H9 (cell line): ENCODE measurements at regions not wholly inside any gene's neighbourhood (a gene's known extent, or its start where the extent isn't known, plus 50 kb on each side); places are given as distances from the start of the nearest gene placed in this dataset.

ENCODE experiments used
- DNase-seq: peaks from one replicate; pipeline ENCODE4 v3.0.0-alpha.2; 2017
- H2AFZ ChIP-seq: one replicate; pipeline ENCODE4 v1.6.1; 2013; ENCODE audit warnings: mild to moderate bottlenecking, low read length, control low read depth, moderate library complexity
- H2AK5ac ChIP-seq: 2 replicates; pipeline ENCODE4 v1.6.1; 2013; ENCODE audit warnings: low read length, control low read depth, mixed read lengths; ENCODE audit not compliant: insufficient read length
- H2BK120ac ChIP-seq: one replicate; pipeline ENCODE4 v1.6.1; 2013; ENCODE audit warnings: low read depth, mild to moderate bottlenecking, low read length, control low read depth, inconsistent platforms; ENCODE audit not compliant: poor library complexity, severe bottlenecking
- H2BK12ac ChIP-seq: 2 replicates; pipeline ENCODE4 v1.6.1; 2013; ENCODE audit warnings: low read length, control low read depth, mixed read lengths, low read depth; ENCODE audit not compliant: insufficient read length
- H2BK15ac ChIP-seq: 2 replicates; pipeline ENCODE4 v1.6.1; 2013; ENCODE audit warnings: low read depth, low read length, control low read depth
- H2BK20ac ChIP-seq: one replicate; pipeline ENCODE4 v1.6.1; 2013; ENCODE audit warnings: low read depth, mild to moderate bottlenecking, low read length, control low read depth, inconsistent platforms; ENCODE audit not compliant: poor library complexity, severe bottlenecking
- H2BK5ac ChIP-seq: 2 replicates; pipeline ENCODE4 v1.6.1; 2013; ENCODE audit warnings: low read length, control low read depth, mixed read lengths; ENCODE audit not compliant: insufficient read length
- H3K14ac ChIP-seq: 2 replicates; pipeline ENCODE4 v1.6.1; 2013; ENCODE audit warnings: low read length, control low read depth; ENCODE audit not compliant: insufficient read depth
- H3K18ac ChIP-seq: 2 replicates; pipeline ENCODE4 v1.6.1; 2013; ENCODE audit warnings: low read depth, mild to moderate bottlenecking, mixed read lengths, low read length, control low read depth; ENCODE audit not compliant: insufficient read length
- H3K23ac ChIP-seq: 2 replicates; pipeline ENCODE4 v1.6.1; 2013; ENCODE audit warnings: low read length, control low read depth, mixed read lengths, low read depth; ENCODE audit not compliant: insufficient read length
- H3K23me2 ChIP-seq: 2 replicates; pipeline ENCODE4 v1.6.1; 2013; ENCODE audit warnings: low read depth, mild to moderate bottlenecking, mixed read lengths, low read length, control low read depth; ENCODE audit not compliant: insufficient read length, poor library complexity, severe bottlenecking
- H3K27ac ChIP-seq: 2 replicates; pipeline ENCODE4 v1.5.1; 2013; ENCODE audit warnings: low read length, control low read depth, mixed read lengths, low read depth; ENCODE audit not compliant: insufficient read length
- H3K27me3 ChIP-seq: 2 replicates; pipeline ENCODE4 v1.6.1; 2013; ENCODE audit warnings: low read length, control low read depth, inconsistent platforms; ENCODE audit not compliant: insufficient read depth
- H3K4ac ChIP-seq: 2 replicates; pipeline ENCODE4 v1.6.1; 2013; ENCODE audit warnings: low read depth, mild to moderate bottlenecking, control low read depth, inconsistent platforms, low read length, moderate library complexity
- H3K4me1 ChIP-seq: 2 replicates; pipeline ENCODE4 v1.6.1; 2013; ENCODE audit warnings: low read length, control low read depth, inconsistent platforms; ENCODE audit not compliant: insufficient read depth
- H3K4me2 ChIP-seq: 2 replicates; pipeline ENCODE4 v1.6.1; 2013; ENCODE audit warnings: low read length, control low read depth, mixed read lengths; ENCODE audit not compliant: insufficient read length, insufficient read depth
- H3K56ac ChIP-seq: 2 replicates; pipeline ENCODE4 v1.6.1; 2013; ENCODE audit warnings: low read depth, mild to moderate bottlenecking, mixed read lengths, low read length, control low read depth; ENCODE audit not compliant: insufficient read length
- H3K79me1 ChIP-seq: 2 replicates; pipeline ENCODE4 v1.6.1; 2013; ENCODE audit warnings: low read depth, mild to moderate bottlenecking, moderate library complexity, low read length, control low read depth, inconsistent platforms; ENCODE audit not compliant: insufficient read depth, poor library complexity, severe bottlenecking
- H3K79me2 ChIP-seq: 2 replicates; pipeline ENCODE4 v1.6.1; 2013; ENCODE audit warnings: low read length, control low read depth, inconsistent platforms; ENCODE audit not compliant: insufficient read depth
- H3K9ac ChIP-seq: 2 replicates; pipeline ENCODE4 v1.6.1; 2013; ENCODE audit warnings: low read length, control low read depth, mixed read lengths; ENCODE audit not compliant: insufficient read length; ENCODE audit errors: extremely low read depth
- H3K9me3 ChIP-seq: one replicate; pipeline ENCODE4 v1.6.1; 2013; ENCODE audit warnings: low read depth, low read length, inconsistent platforms; ENCODE audit not compliant: control insufficient read depth
- H3T11ph ChIP-seq: one replicate; pipeline ENCODE4 v1.6.1; 2013; ENCODE audit warnings: mild to moderate bottlenecking, low read length, control low read depth, inconsistent platforms
- H4K20me1 ChIP-seq: one replicate; pipeline ENCODE4 v1.6.1; 2013; ENCODE audit not compliant: control insufficient read depth, insufficient read length, insufficient read depth
- H4K5ac ChIP-seq: 2 replicates; pipeline ENCODE4 v1.6.1; 2013; ENCODE audit warnings: low read depth, mild to moderate bottlenecking, mixed read lengths, low read length, control low read depth; ENCODE audit not compliant: insufficient read length
- H4K8ac ChIP-seq: replicated peaks from 2 replicates; pipeline ENCODE4 v1.6.1; 2013; ENCODE audit warnings: low read length, control low read depth, mixed read lengths, low read depth; ENCODE audit not compliant: insufficient read length
- H4K91ac ChIP-seq: 2 replicates; pipeline ENCODE4 v1.6.1; 2013; ENCODE audit warnings: low read depth, mild to moderate bottlenecking, moderate library complexity, mixed read lengths, low read length, control low read depth; ENCODE audit not compliant: insufficient read length
- H3K27ac Mint-ChIP-seq, 3 experiments: 2 replicates in 2 of 3; 3 replicates in 1 of 3; pipeline ENCODE4 v1.8.0; 2020 to 2021; ENCODE audit warnings: mixed read lengths in 3 of 3, mild to moderate bottlenecking in 1 of 3, moderate library complexity in 1 of 3
- H3K27me3 Mint-ChIP-seq: 2 replicates; pipeline ENCODE4 v1.8.0; 2021; ENCODE audit warnings: low read depth, mild to moderate bottlenecking, moderate library complexity, mixed read lengths
- H3K36me3 Mint-ChIP-seq, 3 experiments: 2 replicates in 2 of 3; 3 replicates in 1 of 3; pipeline ENCODE4 v1.8.0; 2020 to 2021; ENCODE audit warnings: low read depth in 3 of 3, mixed read lengths in 3 of 3; ENCODE audit not compliant: insufficient read depth in 1 of 3
- H3K4me1 Mint-ChIP-seq, 2 experiments: 2 replicates each; pipeline ENCODE4 v1.8.0; 2020; ENCODE audit warnings: mixed read lengths in 2 of 2
- H3K4me3 Mint-ChIP-seq, 2 experiments: 2 replicates in 1 of 2; 3 replicates in 1 of 2; pipeline ENCODE4 v1.8.0; 2020 to 2021; ENCODE audit warnings: mild to moderate bottlenecking in 2 of 2, mixed read lengths in 2 of 2, moderate library complexity in 1 of 2
- H3K9me3 Mint-ChIP-seq, 2 experiments: 2 replicates in 1 of 2; 3 replicates in 1 of 2; pipeline ENCODE4 v1.8.0; 2020; ENCODE audit warnings: mild to moderate bottlenecking in 2 of 2, mixed read lengths in 2 of 2, moderate library complexity in 1 of 2
- CTCF ChIP-seq: fragments of 200-600 bp; sonication (generic); conservative IDR thresholded peaks from 3 replicates; pipeline ENCODE4 v1.8.0; 2021; ENCODE audit warnings: antibody characterized with exemption, mild to moderate bottlenecking
- WGBS: extraction: QIAGEN DNeasy Blood & Tissue Kit; methylation state at CpG from one replicate; pipeline ENCODE4 v1.1.7; 2013; ENCODE audit warnings: missing lambda C conversion rate, low lambda C conversion rate, mixed read lengths; ENCODE audit not compliant: insufficient read length; ENCODE audit errors: extremely low coverage; 5-methylcytosine and 5-hydroxymethylcytosine counted together

DNA sequence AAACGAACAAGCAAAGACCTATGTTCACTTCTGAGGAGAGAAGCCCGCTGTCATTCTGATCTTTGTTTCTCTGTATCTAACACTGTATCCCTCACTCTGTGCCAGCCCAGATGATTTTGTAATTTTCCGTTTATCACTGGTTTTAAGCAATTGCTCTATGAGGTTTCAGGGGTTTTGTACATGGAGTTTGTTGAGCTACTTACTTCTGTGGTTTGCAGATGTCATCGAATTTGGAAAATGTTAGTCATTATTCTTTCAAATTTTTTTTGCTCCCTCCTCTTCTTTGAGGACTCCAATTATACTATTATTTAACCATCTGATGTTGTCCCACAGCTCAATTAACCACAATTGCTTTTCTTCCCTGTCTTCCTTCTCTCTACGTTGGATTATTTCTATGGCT is 650.9 kb upstream of the IGFBP3 start:
- no peak overlapping the region for H3K4me3 Mint-ChIP-seq
- TF ChIP-seq CTCF: no peak
- no peak overlapping the region for H3K56ac ChIP-seq
- no peak for DNase-seq
- no peaks in the 10 kb centered on the region for H3K9me3 ChIP-seq
- H3T11ph ChIP-seq: no peak overlapping the region
- H3K27me3 ChIP-seq: no peaks in the 10 kb centered on the region
- no peak overlapping the region for H3K4me2 ChIP-seq
- H3K23me2 ChIP-seq: no peaks in the 10 kb centered on the region
- H3K4me1 ChIP-seq: no peaks in the 10 kb centered on the region
- no peak overlapping the region for H2AFZ ChIP-seq
- H3K27ac Mint-ChIP-seq: no peak overlapping the region
- H3K9me3 Mint-ChIP-seq: peaks cover 0 to 4% of the 10 kb centered on the region in 2 experiments; a peak in 2 of 5 replicates
- peaks cover 0 to 10% of the 10 kb centered on the region in 2 experiments; a peak in 2 of 4 replicates for H3K4me1 Mint-ChIP-seq
- H3K14ac ChIP-seq: no peak overlapping the region
- no peak overlapping the region for H3K4ac ChIP-seq
- H4K20me1 ChIP-seq: no peaks in the 10 kb centered on the region
- H2BK15ac ChIP-seq: no peak overlapping the region
- no peak overlapping the region for H2BK120ac ChIP-seq
- no peaks in the 10 kb centered on the region for H3K79me1 ChIP-seq
- H4K5ac ChIP-seq: no peak overlapping the region
- no peaks in the 10 kb centered on the region; a peak in 1 of 7 replicates for H3K36me3 Mint-ChIP-seq
- H2BK12ac ChIP-seq: no peak overlapping the region
- H4K91ac ChIP-seq: no peak overlapping the region
- no peak overlapping the region for H3K27ac ChIP-seq
- no peak overlapping the region for H3K23ac ChIP-seq
- no peak overlapping the region for H2BK5ac ChIP-seq
- no peaks in the 10 kb centered on the region; the same call in 1 of the 2 replicates for H3K27me3 Mint-ChIP-seq
- H3K9ac ChIP-seq: no peak overlapping the region
- no peak overlapping the region for H4K8ac ChIP-seq
- H2AK5ac ChIP-seq: no peak overlapping the region
- no CpG with 5 or more reads among the region's 5 CpGs for WGBS
- no peak overlapping the region for H3K18ac ChIP-seq
- H2BK20ac ChIP-seq: no peak overlapping the region
- H3K79me2 ChIP-seq: no peaks in the 10 kb centered on the region
